Breast epithelium (tissue), 4 donors: ENCODE measurements at regions not wholly inside any gene's neighbourhood (a gene's known extent, or its start where the extent isn't known, plus 50 kb on each side); places are given as distances from the start of the nearest gene placed in this dataset.

Experiments
- DNase-seq, 2 donors: peaks; one replicate each; pipeline ENCODE4 v3.0.0-alpha.2; 2019; ENCODE audit warnings: low spot score in 2 of 2
- H3K27ac ChIP-seq, 2 donors: fragments of 200-600 bp; sonication (generic) in 1 of 2; one replicate each; pipeline ENCODE4 v1.5.1; 2016 to 2019; ENCODE audit warnings: mild to moderate bottlenecking in 1 of 2
- H3K27me3 ChIP-seq, 2 donors: fragments of 200-600 bp; sonication (generic) in 1 of 2; one replicate each; pipeline versions ENCODE4 v1.5.1 to v1.6.0; 2017 to 2019; ENCODE audit warnings: control low read depth in 1 of 2, mild to moderate bottlenecking in 1 of 2
- H3K36me3 ChIP-seq: fragments of 200-600 bp; one replicate; pipeline ENCODE4 v1.5.1; 2019
- H3K4me1 ChIP-seq, 2 donors: fragments of 200-600 bp; sonication (generic); one replicate each; pipeline ENCODE4 v1.5.1; 2016 to 2019; ENCODE audit warnings: control low read depth in 1 of 2
- H3K4me3 ChIP-seq, 3 donors: fragments of 200-600 bp; sonication (generic); 1 replicate in 2 of 3; 2 replicates in 1 of 3; pipeline ENCODE4 v1.5.1; 2016 to 2019; ENCODE audit warnings: mild to moderate bottlenecking in 3 of 3, moderate library complexity in 2 of 3
- H3K9me3 ChIP-seq, 2 donors: fragments of 200-600 bp; sonication (generic) in 1 of 2; one replicate each; pipeline ENCODE4 v1.5.1; 2016 to 2019; ENCODE audit warnings: control low read depth in 1 of 2
- CTCF ChIP-seq, 3 donors: fragments of 450-650 bp; IDR thresholded peaks; one replicate each; pipeline ENCODE4 v1.5.1; 2016 to 2017; ENCODE audit warnings: antibody characterized with exemption in 3 of 3, mild to moderate bottlenecking in 3 of 3, moderate library complexity in 3 of 3
- POLR2A ChIP-seq: fragments of 450-650 bp; IDR thresholded peaks from one replicate; pipeline ENCODE4 v1.6.1; 2016; ENCODE audit warnings: antibody characterized with exemption, mild to moderate bottlenecking, moderate library complexity
- POLR2AphosphoS5 ChIP-seq, 3 donors: sonication (generic); formaldehyde crosslinking; IDR thresholded peaks; one replicate each; pipeline ENCODE4 v1.6.1; 2017; ENCODE audit warnings: antibody characterized with exemption in 3 of 3
- intact Hi-C: fragments of 100-400 bp; cut with DNase I; formaldehyde crosslinking; loops from one replicate; pipeline ENCODE4 v1.15.1; 2023; ENCODE audit warnings: low total_unique reads

GRCh38 chr22:35198738-35199137, 58.6 kb upstream of the HMGXB4 start:
- peaks cover 0 to 12% of the 10 kb centered on the region in 2 donors for H3K27me3 ChIP-seq
- H3K27ac ChIP-seq: no peak overlapping the region
- DNase-seq: no peak
- H3K4me3 ChIP-seq: no peak overlapping the region
- no peaks in the 10 kb centered on the region for H3K4me1 ChIP-seq
- H3K36me3 ChIP-seq: no peaks in the 10 kb centered on the region
- intact Hi-C loops: no loop called here
- TF ChIP-seq POLR2A (no peak), CTCF (IDR thresholded peaks at IDR 0.05) (no peak), POLR2AphosphoS5 (IDR thresholded peaks at IDR 0.05) (no peak)
- H3K9me3 ChIP-seq: no peaks in the 10 kb centered on the region

GRCh38 chr22:35202376-35202775, 54.9 kb upstream of the HMGXB4 start:
- no peak for TF ChIP-seq POLR2A
- no peak for TF ChIP-seq CTCF (IDR thresholded peaks at IDR 0.05)
- no peak for TF ChIP-seq POLR2AphosphoS5 (IDR thresholded peaks at IDR 0.05)
- Histone ChIP-seq H3K4me3 (no peak overlapping the region), H3K27me3 (peaks cover 0 to 3% of the 10 kb centered on the region in 2 donors), H3K9me3 (no peaks in the 10 kb centered on the region), H3K4me1 (no peaks in the 10 kb centered on the region), H3K36me3 (no peaks in the 10 kb centered on the region), H3K27ac (no peak overlapping the region)
- no peak for DNase-seq
- intact Hi-C loops: no loop called here

GRCh38 chr22:35203583-35203982, 53.7 kb upstream of the HMGXB4 start:
- Histone ChIP-seq H3K27me3 (peaks cover 0 to 10% of the 10 kb centered on the region in 2 donors), H3K36me3 (no peaks in the 10 kb centered on the region), H3K4me1 (no peaks in the 10 kb centered on the region), H3K9me3 (no peaks in the 10 kb centered on the region), H3K4me3 (no peak overlapping the region), H3K27ac (no peak overlapping the region)
- intact Hi-C loops: no loop called here
- DNase-seq: no peak
- TF ChIP-seq CTCF (IDR thresholded peaks at IDR 0.05) (no peak), POLR2A (no peak), POLR2AphosphoS5 (IDR thresholded peaks at IDR 0.05) (no peak)

- Histone ChIP-seq H3K36me3 (no peaks in the 10 kb centered on the region), H3K27me3 (peaks cover 0 to 7% of the 10 kb centered on the region in 2 donors), H3K9me3 (no peaks in the 10 kb centered on the region), H3K4me3 (no peak overlapping the region), H3K4me1 (no peaks in the 10 kb centered on the region), H3K27ac (no peak overlapping the region)
- no peak for TF ChIP-seq POLR2A
- no peak for TF ChIP-seq POLR2AphosphoS5 (IDR thresholded peaks at IDR 0.05)
- TF ChIP-seq CTCF (IDR thresholded peaks at IDR 0.05): no peak
- intact Hi-C loops: no loop called here
- no peak for DNase-seq
These were observed 52.2 kb upstream of the HMGXB4 start for GRCh38 chr22:35204807-35205775.

- TF ChIP-seq POLR2A (no peak), CTCF (IDR thresholded peaks at IDR 0.05) (no peak), POLR2AphosphoS5 (IDR thresholded peaks at IDR 0.05) (no peak)
- no peak for DNase-seq
- Histone ChIP-seq H3K27ac (no peak overlapping the region), H3K36me3 (no peaks in the 10 kb centered on the region), H3K9me3 (no peaks in the 10 kb centered on the region), H3K4me1 (no peaks in the 10 kb centered on the region), H3K4me3 (no peak overlapping the region), H3K27me3 (peaks cover 0 to 12% of the 10 kb centered on the region in 2 donors)
- intact Hi-C loops: no loop called here
These were observed 51.3 kb upstream of the HMGXB4 start for GRCh38 chr22:35205961-35206360.
